ENCODE measurements at regions not wholly inside any gene's neighbourhood (a gene's known extent, or its start where the extent isn't known, plus 50 kb on each side); places are given as distances from the start of the nearest gene placed in this dataset.

GRCh38 chrX:110851780-110852179 is 56.2 kb upstream of the CHRDL1 start:
- H3K4me1 ChIP-seq (ENCODE audit: control insufficient read depth in 4 of 4, insufficient read depth in 4 of 4, low read length in 3 of 4), result peaks cover 0 to 1% (median 0%) of the 10 kb centered on the region in 4 donors
- H3K27ac ChIP-seq (ENCODE audit: low read depth in 1 of 2, low read length in 2 of 2), result no peak overlapping the region
- DNase-seq (ENCODE audit: low spot score), result no peak
- no peak overlapping the region for H3K9ac ChIP-seq (ENCODE audit: low read depth in 1 of 2, low read length in 2 of 2)
- 73% methylated on average over 4 of the region's 4 CpGs for WGBS
- no peaks in the 10 kb centered on the region for H3K27me3 ChIP-seq (ENCODE audit: control insufficient read depth in 4 of 4, insufficient read depth in 4 of 4, low read length in 3 of 4)
- H3K4me3 ChIP-seq (ENCODE audit: low read depth in 1 of 3, low read length in 3 of 3), result no peak overlapping the region
- TF ChIP-seq TAF1 (conservative IDR thresholded peaks at IDR 0.05) (no peak), RAD21 (IDR thresholded peaks at IDR 0.05) (no peak), MAX (IDR thresholded peaks at IDR 0.05) (no peak), HNF4A (conservative IDR thresholded peaks at IDR 0.05) (no peak), FOXA1 (IDR thresholded peaks at IDR 0.05) (no peak), YY1 (IDR thresholded peaks at IDR 0.05) (no peak), GABPA (IDR thresholded peaks at IDR 0.05 in 1 of 2, conservative IDR thresholded peaks at IDR 0.05 in 1 of 2) (no peak), RXRA (IDR thresholded peaks at IDR 0.05) (no peak), NR2F2 (IDR thresholded peaks at IDR 0.05) (no peak), FOXA2 (IDR thresholded peaks at IDR 0.05) (no peak), CTCF (IDR thresholded peaks at IDR 0.05; ENCODE audit: low read depth, low read length, missing input control) (no peak), EGR1 (IDR thresholded peaks at IDR 0.05; ENCODE audit: low read depth in 2 of 2) (no peak), JUND (IDR thresholded peaks at IDR 0.05) (no peak), SP1 (IDR thresholded peaks at IDR 0.05) (no peak), HNF4G (IDR thresholded peaks at IDR 0.05) (no peak)
- TF ChIP-seq, protein P1, sequence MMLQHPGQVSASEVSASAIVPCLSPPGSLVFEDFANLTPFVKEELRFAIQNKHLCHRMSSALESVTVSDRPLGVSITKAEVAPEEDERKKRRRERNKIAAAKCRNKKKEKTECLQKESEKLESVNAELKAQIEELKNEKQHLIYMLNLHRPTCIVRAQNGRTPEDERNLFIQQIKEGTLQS (IDR thresholded peaks at IDR 0.05), result no peak
- TF ChIP-seq, protein P2, sequence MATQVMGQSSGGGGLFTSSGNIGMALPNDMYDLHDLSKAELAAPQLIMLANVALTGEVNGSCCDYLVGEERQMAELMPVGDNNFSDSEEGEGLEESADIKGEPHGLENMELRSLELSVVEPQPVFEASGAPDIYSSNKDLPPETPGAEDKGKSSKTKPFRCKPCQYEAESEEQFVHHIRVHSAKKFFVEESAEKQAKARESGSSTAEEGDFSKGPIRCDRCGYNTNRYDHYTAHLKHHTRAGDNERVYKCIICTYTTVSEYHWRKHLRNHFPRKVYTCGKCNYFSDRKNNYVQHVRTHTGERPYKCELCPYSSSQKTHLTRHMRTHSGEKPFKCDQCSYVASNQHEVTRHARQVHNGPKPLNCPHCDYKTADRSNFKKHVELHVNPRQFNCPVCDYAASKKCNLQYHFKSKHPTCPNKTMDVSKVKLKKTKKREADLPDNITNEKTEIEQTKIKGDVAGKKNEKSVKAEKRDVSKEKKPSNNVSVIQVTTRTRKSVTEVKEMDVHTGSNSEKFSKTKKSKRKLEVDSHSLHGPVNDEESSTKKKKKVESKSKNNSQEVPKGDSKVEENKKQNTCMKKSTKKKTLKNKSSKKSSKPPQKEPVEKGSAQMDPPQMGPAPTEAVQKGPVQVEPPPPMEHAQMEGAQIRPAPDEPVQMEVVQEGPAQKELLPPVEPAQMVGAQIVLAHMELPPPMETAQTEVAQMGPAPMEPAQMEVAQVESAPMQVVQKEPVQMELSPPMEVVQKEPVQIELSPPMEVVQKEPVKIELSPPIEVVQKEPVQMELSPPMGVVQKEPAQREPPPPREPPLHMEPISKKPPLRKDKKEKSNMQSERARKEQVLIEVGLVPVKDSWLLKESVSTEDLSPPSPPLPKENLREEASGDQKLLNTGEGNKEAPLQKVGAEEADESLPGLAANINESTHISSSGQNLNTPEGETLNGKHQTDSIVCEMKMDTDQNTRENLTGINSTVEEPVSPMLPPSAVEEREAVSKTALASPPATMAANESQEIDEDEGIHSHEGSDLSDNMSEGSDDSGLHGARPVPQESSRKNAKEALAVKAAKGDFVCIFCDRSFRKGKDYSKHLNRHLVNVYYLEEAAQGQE (IDR thresholded peaks at IDR 0.05), result no peak
- TF ChIP-seq, protein P3, sequence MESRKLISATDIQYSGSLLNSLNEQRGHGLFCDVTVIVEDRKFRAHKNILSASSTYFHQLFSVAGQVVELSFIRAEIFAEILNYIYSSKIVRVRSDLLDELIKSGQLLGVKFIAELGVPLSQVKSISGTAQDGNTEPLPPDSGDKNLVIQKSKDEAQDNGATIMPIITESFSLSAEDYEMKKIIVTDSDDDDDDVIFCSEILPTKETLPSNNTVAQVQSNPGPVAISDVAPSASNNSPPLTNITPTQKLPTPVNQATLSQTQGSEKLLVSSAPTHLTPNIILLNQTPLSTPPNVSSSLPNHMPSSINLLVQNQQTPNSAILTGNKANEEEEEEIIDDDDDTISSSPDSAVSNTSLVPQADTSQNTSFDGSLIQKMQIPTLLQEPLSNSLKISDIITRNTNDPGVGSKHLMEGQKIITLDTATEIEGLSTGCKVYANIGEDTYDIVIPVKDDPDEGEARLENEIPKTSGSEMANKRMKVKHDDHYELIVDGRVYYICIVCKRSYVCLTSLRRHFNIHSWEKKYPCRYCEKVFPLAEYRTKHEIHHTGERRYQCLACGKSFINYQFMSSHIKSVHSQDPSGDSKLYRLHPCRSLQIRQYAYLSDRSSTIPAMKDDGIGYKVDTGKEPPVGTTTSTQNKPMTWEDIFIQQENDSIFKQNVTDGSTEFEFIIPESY (IDR thresholded peaks at IDR 0.05), result no peak
- no peaks in the 10 kb centered on the region for H3K36me3 ChIP-seq (ENCODE audit: control insufficient read depth in 4 of 4, insufficient read depth in 3 of 4, low read depth in 1 of 4, low read length in 3 of 4)
- no peaks in the 10 kb centered on the region for H3K9me3 ChIP-seq (ENCODE audit: control insufficient read depth in 4 of 4, low read length in 3 of 4)
